ENCODE measurements at regions not wholly inside any gene's neighbourhood (a gene's known extent, or its start where the extent isn't known, plus 50 kb on each side); places are given as distances from the start of the nearest gene placed in this dataset.

DNA sequence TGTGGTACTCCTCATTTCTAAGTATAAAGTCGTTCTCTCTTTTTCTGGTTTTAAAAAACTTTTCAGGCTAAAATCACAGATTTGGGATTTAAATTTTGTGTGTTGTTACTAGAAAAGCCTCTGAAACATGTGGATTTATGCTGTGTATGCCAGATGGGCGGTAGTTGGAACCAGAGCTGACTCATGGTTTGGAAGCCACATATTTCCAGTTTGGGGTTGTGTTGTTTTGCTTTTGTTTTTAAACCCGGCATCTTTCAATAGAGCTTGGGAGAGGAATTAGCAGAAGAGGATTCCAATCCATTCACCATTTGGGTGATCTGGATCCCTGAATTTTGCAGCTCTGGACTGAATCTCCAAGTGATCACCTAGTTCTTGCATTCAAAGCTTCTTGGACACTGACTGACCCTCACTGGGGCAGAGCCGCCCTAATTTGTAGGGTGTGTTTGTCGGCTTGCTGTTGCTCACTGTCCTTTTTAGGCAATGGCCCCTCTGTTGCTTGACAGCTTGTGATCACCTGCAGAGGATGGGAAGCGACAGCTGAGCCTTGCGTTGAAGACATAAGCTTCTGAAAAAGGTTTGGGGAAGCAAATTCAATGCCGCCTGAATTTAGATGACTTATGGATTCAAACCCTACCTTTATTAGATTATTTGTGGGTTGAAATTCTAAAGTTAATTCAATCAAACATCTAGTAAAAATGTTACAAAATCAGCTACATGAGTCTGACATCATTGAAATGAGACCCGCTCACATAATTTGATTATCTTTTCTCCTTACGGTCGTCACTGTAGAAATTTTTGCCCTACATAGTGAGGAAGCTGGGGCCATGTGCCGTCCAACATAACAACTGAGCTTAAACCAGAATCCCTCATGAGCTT lies 79.9 kb upstream of the CD83 start:
- TF ChIP-seq, protein P1, sequence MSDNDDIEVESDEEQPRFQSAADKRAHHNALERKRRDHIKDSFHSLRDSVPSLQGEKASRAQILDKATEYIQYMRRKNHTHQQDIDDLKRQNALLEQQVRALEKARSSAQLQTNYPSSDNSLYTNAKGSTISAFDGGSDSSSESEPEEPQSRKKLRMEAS (IDR thresholded peaks at IDR 0.05), result no peak
- no peak for TF ChIP-seq POLR2A (IDR thresholded peaks at IDR 0.05; ENCODE audit: borderline replicate concordance, extremely low read depth, insufficient read depth, insufficient read length)
- TF ChIP-seq EZH2 (IDR thresholded peaks at IDR 0.05), result no peak
- no peak for TF ChIP-seq POLR2AphosphoS5 (IDR thresholded peaks at IDR 0.05; ENCODE audit: low read depth, low read length)
- no peak for TF ChIP-seq ZNF274 (IDR thresholded peaks at IDR 0.05; ENCODE audit: low read depth, low read length)
- no peak for TF ChIP-seq SP1 (IDR thresholded peaks at IDR 0.05; ENCODE audit: low read depth)

Measured in HCT116 (cell line).